DND-41 (cell line): ENCODE measurements at regions not wholly inside any gene's neighbourhood (a gene's known extent, or its start where the extent isn't known, plus 50 kb on each side); places are given as distances from the start of the nearest gene placed in this dataset.

Experiments used
- ATAC-seq: fragments of 200-7000 bp; cut with Tn5 transposase; 3 replicates; pipeline ENCODE4 v1.9.1; 2021; ENCODE audit warnings: low read depth; ENCODE audit not compliant: insufficient read depth
- DNase-seq: peaks from one replicate; pipeline ENCODE4 v3.0.0-alpha.2; 2020
- H2AFZ ChIP-seq: 2 replicates; pipeline ENCODE4 v1.6.0; 2012; ENCODE audit warnings: low read depth, low read length
- H3K27ac ChIP-seq: 2 replicates; pipeline ENCODE4 v1.5.1; 2012; ENCODE audit warnings: low read length, inconsistent platforms
- H3K27me3 ChIP-seq: fragments of 200-600 bp; sonication (generic); 2 replicates; pipeline ENCODE4 v1.6.0; 2012; ENCODE audit warnings: low read length, mild to moderate bottlenecking, inconsistent platforms; ENCODE audit not compliant: insufficient read depth, poor library complexity
- H3K36me3 ChIP-seq: 2 replicates; pipeline ENCODE4 v1.5.1; 2012; ENCODE audit warnings: low read length, inconsistent platforms; ENCODE audit not compliant: insufficient read depth
- H3K4me1 ChIP-seq: 2 replicates; pipeline ENCODE4 v1.5.1; 2012; ENCODE audit warnings: mild to moderate bottlenecking, low read length; ENCODE audit not compliant: insufficient read depth
- H3K4me2 ChIP-seq: 2 replicates; pipeline ENCODE4 v1.6.0; 2012; ENCODE audit warnings: mild to moderate bottlenecking, moderate library complexity, low read length, inconsistent platforms; ENCODE audit not compliant: insufficient read depth
- H3K4me3 ChIP-seq, 2 experiments: fragments of 200-600 bp in 1 of 2; shearing (Covaris generic) in 1 of 2; 2 replicates each; pipeline ENCODE4 v1.5.1; 2012 to 2016; ENCODE audit warnings: inconsistent platforms in 2 of 2, low read length in 2 of 2, mild to moderate bottlenecking in 2 of 2, low read depth in 1 of 2, moderate library complexity in 1 of 2
- H3K79me2 ChIP-seq: 2 replicates; pipeline ENCODE4 v1.6.0; 2012; ENCODE audit warnings: low read length, inconsistent platforms; ENCODE audit not compliant: insufficient read depth
- H3K9ac ChIP-seq: 2 replicates; pipeline ENCODE4 v1.6.0; 2012; ENCODE audit warnings: low read depth, mild to moderate bottlenecking, inconsistent platforms, low read length, moderate library complexity
- H3K9me3 ChIP-seq: 2 replicates; pipeline ENCODE4 v1.5.1; 2012; ENCODE audit warnings: low read length, moderate library complexity, mild to moderate bottlenecking, inconsistent platforms; ENCODE audit not compliant: insufficient read depth, severe bottlenecking
- H4K20me1 ChIP-seq: 2 replicates; pipeline ENCODE4 v1.6.0; 2012; ENCODE audit warnings: low read length; ENCODE audit not compliant: insufficient read depth
- CTCF ChIP-seq: IDR thresholded peaks from 2 replicates; pipeline ENCODE4 v1.5.1; 2012; ENCODE audit warnings: borderline replicate concordance, low read length, moderate library complexity, mild to moderate bottlenecking; ENCODE audit not compliant: poor library complexity, severe bottlenecking; ENCODE audit errors: extremely low read depth
- EZH2 ChIP-seq: IDR thresholded peaks from 3 replicates; pipeline ENCODE4 v1.6.1; 2012; ENCODE audit warnings: borderline replicate concordance, low read depth, mild to moderate bottlenecking, moderate library complexity, low read length, inconsistent platforms; ENCODE audit not compliant: severe bottlenecking

GRCh38 chr2:149781263-149781808, 193.8 kb upstream of the MMADHC start:
- Histone ChIP-seq H3K9ac (no peak overlapping the region), H3K79me2 (no peaks in the 10 kb centered on the region), H4K20me1 (no peaks in the 10 kb centered on the region), H3K27me3 (no peaks in the 10 kb centered on the region), H2AFZ (no peak overlapping the region), H3K4me2 (no peak overlapping the region), H3K4me1 (no peaks in the 10 kb centered on the region), H3K9me3 (no peaks in the 10 kb centered on the region), H3K27ac (no peak overlapping the region), H3K4me3 (no peak overlapping the region), H3K36me3 (no peaks in the 10 kb centered on the region)
- no peak for TF ChIP-seq EZH2
- no peak for TF ChIP-seq CTCF
- ATAC-seq (no peak), DNase-seq (no peak)

GRCh38 chr2:149773006-149773405, 185.4 kb upstream of the MMADHC start:
- Histone ChIP-seq H3K79me2 (no peaks in the 10 kb centered on the region), H3K9ac (no peak overlapping the region), H3K4me1 (no peaks in the 10 kb centered on the region), H2AFZ (no peak overlapping the region), H3K4me3 (no peak overlapping the region), H3K4me2 (no peak overlapping the region), H3K27ac (no peak overlapping the region), H4K20me1 (no peaks in the 10 kb centered on the region), H3K9me3 (no peaks in the 10 kb centered on the region), H3K36me3 (no peaks in the 10 kb centered on the region), H3K27me3 (no peaks in the 10 kb centered on the region)
- DNase-seq = no peak
- TF ChIP-seq EZH2 (no peak), CTCF (no peak)
- no peak for ATAC-seq

GRCh38 chr2:149768320-149768799, 180.8 kb upstream of the MMADHC start:
- Histone ChIP-seq H3K79me2 (no peaks in the 10 kb centered on the region), H2AFZ (no peak overlapping the region), H3K4me2 (no peak overlapping the region), H3K4me1 (no peaks in the 10 kb centered on the region), H3K4me3 (no peak overlapping the region), H4K20me1 (no peaks in the 10 kb centered on the region), H3K36me3 (no peaks in the 10 kb centered on the region), H3K27ac (no peak overlapping the region), H3K9me3 (no peaks in the 10 kb centered on the region), H3K27me3 (no peaks in the 10 kb centered on the region), H3K9ac (no peak overlapping the region)
- TF ChIP-seq EZH2 (no peak), CTCF (no peak)
- DNase-seq (no peak), ATAC-seq (no peak)
